ENCODE measurements at regions not wholly inside any gene's neighbourhood (a gene's known extent, or its start where the extent isn't known, plus 50 kb on each side); places are given as distances from the start of the nearest gene placed in this dataset.

GRCh38 chr11:134676516-134677287 is 264.7 kb upstream of the B3GAT1 start:
- H3K36me3 ChIP-seq (ENCODE audit: control insufficient read depth, insufficient read depth, low read length), result no peaks in the 10 kb centered on the region
- DNase-seq (ENCODE audit: low read depth) (no peak), FAIRE-seq (no peak)
- TF ChIP-seq, protein P1, sequence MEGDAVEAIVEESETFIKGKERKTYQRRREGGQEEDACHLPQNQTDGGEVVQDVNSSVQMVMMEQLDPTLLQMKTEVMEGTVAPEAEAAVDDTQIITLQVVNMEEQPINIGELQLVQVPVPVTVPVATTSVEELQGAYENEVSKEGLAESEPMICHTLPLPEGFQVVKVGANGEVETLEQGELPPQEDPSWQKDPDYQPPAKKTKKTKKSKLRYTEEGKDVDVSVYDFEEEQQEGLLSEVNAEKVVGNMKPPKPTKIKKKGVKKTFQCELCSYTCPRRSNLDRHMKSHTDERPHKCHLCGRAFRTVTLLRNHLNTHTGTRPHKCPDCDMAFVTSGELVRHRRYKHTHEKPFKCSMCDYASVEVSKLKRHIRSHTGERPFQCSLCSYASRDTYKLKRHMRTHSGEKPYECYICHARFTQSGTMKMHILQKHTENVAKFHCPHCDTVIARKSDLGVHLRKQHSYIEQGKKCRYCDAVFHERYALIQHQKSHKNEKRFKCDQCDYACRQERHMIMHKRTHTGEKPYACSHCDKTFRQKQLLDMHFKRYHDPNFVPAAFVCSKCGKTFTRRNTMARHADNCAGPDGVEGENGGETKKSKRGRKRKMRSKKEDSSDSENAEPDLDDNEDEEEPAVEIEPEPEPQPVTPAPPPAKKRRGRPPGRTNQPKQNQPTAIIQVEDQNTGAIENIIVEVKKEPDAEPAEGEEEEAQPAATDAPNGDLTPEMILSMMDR (IDR thresholded peaks at IDR 0.05; ENCODE audit: insufficient read depth, low read length, severe bottlenecking), result no peak
- H3K27me3 ChIP-seq (ENCODE audit: control insufficient read depth, insufficient read depth, low read length), result no peaks in the 10 kb centered on the region
- no peak overlapping the region for H3K4me3 ChIP-seq (ENCODE audit: low read depth, low read length)

DNA sequence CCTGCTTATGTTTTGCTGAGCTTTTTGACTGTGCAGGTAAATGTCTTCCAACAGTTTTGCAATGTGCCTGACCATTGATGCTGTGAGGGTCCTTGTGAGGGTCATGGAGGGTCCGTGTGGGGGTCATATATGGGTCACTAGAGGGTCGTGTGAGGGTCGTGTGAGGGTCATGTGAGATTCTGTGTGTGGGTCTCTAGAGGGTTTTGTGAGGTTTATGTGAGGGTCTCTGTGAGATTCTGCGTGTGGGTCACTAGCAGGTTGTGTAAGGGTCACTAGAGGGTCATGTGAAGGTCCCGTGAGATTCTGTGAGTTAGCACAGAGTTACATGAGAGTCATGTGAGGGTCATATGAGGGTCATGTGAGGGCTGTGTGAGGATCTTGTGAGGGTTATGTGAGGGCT is 263.9 kb upstream of the B3GAT1 start:
- FAIRE-seq, result no peak

DNA sequence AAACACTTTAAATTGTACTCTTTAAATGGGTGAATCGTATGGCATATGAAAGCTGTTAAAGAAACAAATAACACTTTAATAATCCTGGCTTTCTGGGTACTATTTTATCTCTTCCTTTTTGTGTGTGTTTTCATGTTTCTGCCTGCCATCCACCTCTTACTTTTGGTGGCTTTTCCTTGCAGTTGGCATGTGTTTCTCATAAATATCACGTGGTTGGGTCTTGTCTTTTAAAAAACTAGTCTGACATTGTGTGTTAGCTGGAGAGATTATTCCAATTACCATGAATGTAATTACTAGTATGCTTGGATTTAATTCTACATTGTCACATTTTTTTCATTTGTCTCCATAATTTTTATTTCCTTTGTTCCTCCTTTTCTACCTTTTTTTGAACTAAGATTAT is 262.9 kb upstream of the B3GAT1 start:
- Histone ChIP-seq H3K27me3 (ENCODE audit: control insufficient read depth, insufficient read depth, low read length) (no peaks in the 10 kb centered on the region), H3K4me3 (ENCODE audit: low read depth, low read length) (no peak overlapping the region), H3K36me3 (ENCODE audit: control insufficient read depth, insufficient read depth, low read length) (no peaks in the 10 kb centered on the region)
- FAIRE-seq, result no peak
- TF ChIP-seq, protein P1 (IDR thresholded peaks at IDR 0.05; ENCODE audit: insufficient read depth, low read length, severe bottlenecking), result no peak
- DNase-seq (ENCODE audit: low read depth), result no peak

More for the DNA sequence above, 263.9 kb upstream of the B3GAT1 start:
- TF ChIP-seq, protein P1 (IDR thresholded peaks at IDR 0.05; ENCODE audit: insufficient read depth, low read length, severe bottlenecking), result no peak
- Histone ChIP-seq H3K4me3 (ENCODE audit: low read depth, low read length) (no peak overlapping the region), H3K36me3 (ENCODE audit: control insufficient read depth, insufficient read depth, low read length) (no peaks in the 10 kb centered on the region), H3K27me3 (ENCODE audit: control insufficient read depth, insufficient read depth, low read length) (no peaks in the 10 kb centered on the region)
- no peak for DNase-seq (ENCODE audit: low read depth)

DNA sequence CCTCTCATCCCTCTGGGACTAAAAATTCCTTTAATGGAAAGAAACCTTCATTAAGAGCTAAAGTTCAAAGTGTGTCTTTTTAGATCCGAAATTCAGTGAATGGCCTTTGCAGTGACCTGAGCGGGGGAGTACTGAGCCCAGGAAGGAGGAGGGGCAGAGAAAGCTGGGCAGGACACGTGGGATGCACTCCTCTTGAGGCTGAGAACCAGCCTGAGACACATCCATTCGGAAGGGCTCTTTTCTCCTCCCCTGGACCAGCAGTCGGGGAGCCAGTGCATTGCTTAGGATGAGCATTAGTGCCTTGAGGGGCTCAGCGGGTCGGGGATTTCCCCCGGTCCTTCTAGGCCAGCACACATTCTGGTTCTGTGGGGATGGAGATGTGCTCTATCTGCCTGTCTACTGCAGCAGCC is 258.9 kb upstream of the B3GAT1 start:
- H3K36me3 ChIP-seq (ENCODE audit: control insufficient read depth, insufficient read depth, low read length), result no peaks in the 10 kb centered on the region
- no peak overlapping the region for H3K4me3 ChIP-seq (ENCODE audit: low read depth, low read length)
- FAIRE-seq, result no peak
- DNase-seq (ENCODE audit: low read depth), result no peak
- TF ChIP-seq, protein P1 (IDR thresholded peaks at IDR 0.05; ENCODE audit: insufficient read depth, low read length, severe bottlenecking), result no peak
- H3K27me3 ChIP-seq (ENCODE audit: control insufficient read depth, insufficient read depth, low read length), result no peaks in the 10 kb centered on the region

GRCh38 chr11:134670247-134670782 is 258.3 kb upstream of the B3GAT1 start:
- Histone ChIP-seq H3K27me3 (ENCODE audit: control insufficient read depth, insufficient read depth, low read length) (no peaks in the 10 kb centered on the region), H3K4me3 (ENCODE audit: low read depth, low read length) (no peak overlapping the region), H3K36me3 (ENCODE audit: control insufficient read depth, insufficient read depth, low read length) (no peaks in the 10 kb centered on the region)
- FAIRE-seq, result no peak
- DNase-seq (ENCODE audit: low read depth), result no peak
- TF ChIP-seq, protein P1 (IDR thresholded peaks at IDR 0.05; ENCODE audit: insufficient read depth, low read length, severe bottlenecking), result no peak

All from bronchial epithelial cell (primary cell).